Neural cell (in vitro differentiated cells): ENCODE measurements at regions not wholly inside any gene's neighbourhood (a gene's known extent, or its start where the extent isn't known, plus 50 kb on each side); places are given as distances from the start of the nearest gene placed in this dataset.

Experiments
- H2AFZ ChIP-seq: fragments of 200-600, 300-800 bp; sonication (generic), shearing (Covaris generic); 2 replicates; pipeline ENCODE4 v1.6.0; 2014; ENCODE audit warnings: low read depth, mild to moderate bottlenecking, antibody characterized with exemption, low read length, moderate library complexity
- H3F3A ChIP-seq: fragments of 200-600 bp; shearing (Covaris generic); 2 replicates; pipeline ENCODE4 v1.6.1; 2016; ENCODE audit warnings: mild to moderate bottlenecking, moderate library complexity, mixed read lengths, antibody characterized with exemption, low read length; ENCODE audit not compliant: insufficient read depth, poor library complexity, severe bottlenecking
- H3K27ac ChIP-seq: fragments of 200-600, 300-800 bp; sonication (generic), shearing (Covaris generic); 2 replicates; pipeline ENCODE4 v1.5.1; 2014; ENCODE audit warnings: mild to moderate bottlenecking, low read length, moderate library complexity
- H3K27me3 ChIP-seq: fragments of 300-800, 200-600 bp; sonication (generic), shearing (Covaris generic); 2 replicates; pipeline ENCODE4 v1.6.0; 2014; ENCODE audit warnings: mild to moderate bottlenecking, low read depth, low read length, moderate library complexity; ENCODE audit not compliant: insufficient read depth
- H3K36me3 ChIP-seq: fragments of 300-800, 200-600 bp; sonication (generic), shearing (Covaris generic); 2 replicates; pipeline ENCODE4 v1.5.1; 2014; ENCODE audit warnings: mild to moderate bottlenecking, antibody characterized with exemption, low read length, moderate library complexity; ENCODE audit not compliant: insufficient read depth
- H3K4me2 ChIP-seq: fragments of 300-800, 200-600 bp; sonication (generic), shearing (Covaris generic); 2 replicates; pipeline ENCODE4 v1.6.0; 2014; ENCODE audit warnings: mild to moderate bottlenecking, low read length
- H3K4me3 ChIP-seq: fragments of 300-800, 200-600 bp; sonication (generic), shearing (Covaris generic); 2 replicates; pipeline ENCODE4 v1.5.1; 2014; ENCODE audit warnings: mild to moderate bottlenecking, low read length, moderate library complexity
- H3K79me2 ChIP-seq: fragments of 200-600 bp; shearing (Covaris generic); replicated peaks from 2 replicates; pipeline ENCODE4 v1.6.0; 2014; ENCODE audit warnings: mild to moderate bottlenecking, low read length, moderate library complexity; ENCODE audit not compliant: insufficient read depth
- H3K9ac ChIP-seq: fragments of 300-800, 200-600 bp; sonication (generic), shearing (Covaris generic); 2 replicates; pipeline ENCODE4 v1.6.1; 2016; ENCODE audit warnings: mild to moderate bottlenecking, low read length, mixed read lengths
- H3K9me2 ChIP-seq: fragments of 200-600 bp; shearing (Covaris generic); 2 replicates; pipeline ENCODE4 v1.6.1; 2016; ENCODE audit warnings: mild to moderate bottlenecking, low read length, mixed read lengths; ENCODE audit not compliant: insufficient read depth
- H3K9me3 ChIP-seq: fragments of 200-600, 300-800 bp; sonication (generic), shearing (Covaris generic); 2 replicates; pipeline ENCODE4 v1.6.1; 2016; ENCODE audit warnings: mild to moderate bottlenecking, mixed run types, low read length, moderate library complexity, mixed read lengths
- H4K20me1 ChIP-seq: fragments of 200-600 bp; shearing (Covaris generic); 2 replicates; pipeline ENCODE4 v1.6.1; 2016; ENCODE audit warnings: mild to moderate bottlenecking, mixed run types; ENCODE audit not compliant: insufficient read depth
- CTCF ChIP-seq: fragments of 450-650 bp; IDR thresholded peaks from 2 replicates; pipeline ENCODE4 v1.5.1; 2014; ENCODE audit warnings: antibody characterized with exemption, mild to moderate bottlenecking, moderate library complexity; ENCODE audit not compliant: poor library complexity, severe bottlenecking
- EP300 ChIP-seq: fragments of 450-650 bp; conservative IDR thresholded peaks from 2 replicates; pipeline ENCODE4 v1.6.1; 2014; ENCODE audit warnings: antibody characterized with exemption, mild to moderate bottlenecking, moderate library complexity; ENCODE audit not compliant: poor library complexity, severe bottlenecking
- EZH2 ChIP-seq: fragments of 200-600, 300-800 bp; shearing (Covaris generic), sonication (generic); IDR thresholded peaks from 2 replicates; pipeline ENCODE4 v1.6.1; 2014; ENCODE audit warnings: antibody characterized with exemption, low read length, borderline replicate concordance, mild to moderate bottlenecking; ENCODE audit not compliant: insufficient read depth, poor library complexity, severe bottlenecking
- MXI1 ChIP-seq: fragments of 450-650 bp; conservative IDR thresholded peaks from 2 replicates; pipeline ENCODE4 v1.6.1; 2014; ENCODE audit warnings: antibody characterized with exemption, mild to moderate bottlenecking; ENCODE audit not compliant: poor library complexity, severe bottlenecking
- POLR2AphosphoS5 ChIP-seq: IDR thresholded peaks from 2 replicates; pipeline ENCODE4 v1.6.1; 2012
- RAD21 ChIP-seq: fragments of 450-650 bp; conservative IDR thresholded peaks from 2 replicates; pipeline ENCODE4 v1.6.1; 2014; ENCODE audit warnings: antibody characterized with exemption, mild to moderate bottlenecking, moderate library complexity
- REST ChIP-seq: IDR thresholded peaks from 2 replicates; pipeline ENCODE4 v1.6.1; 2012; ENCODE audit warnings: borderline replicate concordance
- SMC3 ChIP-seq: fragments of 450-650 bp; conservative IDR thresholded peaks from 2 replicates; pipeline ENCODE4 v1.6.1; 2014; ENCODE audit warnings: antibody characterized with exemption, mild to moderate bottlenecking, moderate library complexity; ENCODE audit not compliant: poor library complexity
- TAF1 ChIP-seq: IDR thresholded peaks from 2 replicates; pipeline ENCODE4 v1.6.1; 2012; ENCODE audit warnings: low read depth

GRCh38 chr7:24425664-24426063, 141.7 kb downstream of the NPY start:
- no peak overlapping the region for H3K4me2 ChIP-seq
- no peak overlapping the region for H3K9ac ChIP-seq
- no peak overlapping the region for H2AFZ ChIP-seq
- no peaks in the 10 kb centered on the region for H3F3A ChIP-seq
- H3K9me2 ChIP-seq, result no peaks in the 10 kb centered on the region
- no peaks in the 10 kb centered on the region for H3K36me3 ChIP-seq
- H3K9me3 ChIP-seq, result no peaks in the 10 kb centered on the region
- no peak overlapping the region for H3K27ac ChIP-seq
- no peak for TF ChIP-seq CTCF
- no peak overlapping the region for H3K4me3 ChIP-seq
- no peaks in the 10 kb centered on the region for H4K20me1 ChIP-seq
- H3K27me3 ChIP-seq, result no peaks in the 10 kb centered on the region
- H3K79me2 ChIP-seq, result no peaks in the 10 kb centered on the region

GRCh38 chr7:24427048-24427447, 143.1 kb downstream of the NPY start:
- Histone ChIP-seq H3F3A (no peaks in the 10 kb centered on the region), H3K4me2 (no peak overlapping the region), H3K36me3 (no peaks in the 10 kb centered on the region), H2AFZ (no peak overlapping the region), H3K79me2 (no peaks in the 10 kb centered on the region), H3K9me2 (no peaks in the 10 kb centered on the region), H4K20me1 (no peaks in the 10 kb centered on the region), H3K4me3 (no peak overlapping the region), H3K9me3 (no peaks in the 10 kb centered on the region), H3K27ac (no peak overlapping the region), H3K27me3 (no peaks in the 10 kb centered on the region), H3K9ac (no peak overlapping the region)
- no peak for TF ChIP-seq SMC3

- no peaks in the 10 kb centered on the region for H3K9me3 ChIP-seq
- H3K27me3 ChIP-seq, result no peaks in the 10 kb centered on the region
- no peak overlapping the region for H2AFZ ChIP-seq
- H4K20me1 ChIP-seq, result no peaks in the 10 kb centered on the region
- H3K4me2 ChIP-seq, result no peak overlapping the region
- TF ChIP-seq REST (no peak), RAD21 (no peak), CTCF (no peak), MXI1 (no peak), EZH2 (no peak), EP300 (no peak), SMC3 (no peak), POLR2AphosphoS5 (no peak), TAF1 (no peak)
- no peaks in the 10 kb centered on the region for H3F3A ChIP-seq
- H3K36me3 ChIP-seq, result no peaks in the 10 kb centered on the region
- H3K27ac ChIP-seq, result no peak overlapping the region
- no peak overlapping the region for H3K9ac ChIP-seq
- H3K79me2 ChIP-seq, result no peaks in the 10 kb centered on the region
- H3K9me2 ChIP-seq, result no peaks in the 10 kb centered on the region
- H3K4me3 ChIP-seq, result no peak overlapping the region
These were observed 144.6 kb upstream of the PALS2 start for GRCh38 chr7:24428676-24429075.
